SK-N-SH (cell line): ENCODE measurements at regions not wholly inside any gene's neighbourhood (a gene's known extent, or its start where the extent isn't known, plus 50 kb on each side); places are given as distances from the start of the nearest gene placed in this dataset.

Source experiments
- CTCF ChIA-PET: fragments of 300-600, 350-600 bp; formaldehyde crosslinking; extraction: SDS; loops from one replicate; lab custom pipeline; 2021; lab: Yijun Ruan, JAX
- POLR2A ChIA-PET: fragments of 350-600 bp; sonication (Branson Sonifier 250); formaldehyde crosslinking; extraction: SDS; loops from one replicate; lab custom pipeline; 2020; ENCODE audit warnings: antibody characterized with exemption, inconsistent platforms; lab: Yijun Ruan, JAX
- DNase-seq: peaks from one replicate; pipeline ENCODE4 v3.0.0; 2012
- H2AFZ ChIP-seq: fragments of 200-600 bp; sonication (generic); 2 replicates; pipeline ENCODE4 v1.8.1; 2016; ENCODE audit warnings: antibody characterized with exemption, mild to moderate bottlenecking, low read depth
- H3F3A ChIP-seq: fragments of 200-600 bp; sonication (generic); replicated peaks from 2 replicates; pipeline ENCODE3; 2016; ENCODE audit warnings: antibody characterized with exemption, mild to moderate bottlenecking; ENCODE audit not compliant: insufficient read depth
- H3K27ac ChIP-seq, 2 experiments: fragments of 200-500 bp in 1 of 2; fragments of 200-600 bp in 1 of 2; sonication (Bioruptor generic) in 1 of 2; sonication (generic), shearing (Covaris generic) in 1 of 2; 2 replicates each; pipeline versions ENCODE4 v1.5.1 to v1.6.1; 2014 to 2016; ENCODE audit warnings: low read depth in 2 of 2, inconsistent platforms in 1 of 2, low read length in 1 of 2, mild to moderate bottlenecking in 1 of 2, mixed read lengths in 1 of 2
- H3K27me3 ChIP-seq: fragments of 200-600 bp; sonication (generic), shearing (Covaris generic); 2 replicates; pipeline ENCODE4 v1.6.1; 2016; ENCODE audit warnings: mixed run types; ENCODE audit not compliant: insufficient read depth
- H3K36me3 ChIP-seq, 2 experiments: fragments of 200-500 bp in 1 of 2; fragments of 200-600 bp in 1 of 2; sonication (Bioruptor generic) in 1 of 2; sonication (generic) in 1 of 2; replicated peaks in 1 of 2; 2 replicates each; pipeline versions ENCODE3 to v1.5.1; 2014 to 2016; ENCODE audit warnings: low read length in 1 of 2, mild to moderate bottlenecking in 1 of 2; ENCODE audit not compliant: insufficient read depth in 2 of 2, control insufficient read depth in 1 of 2
- H3K4me1 ChIP-seq, 2 experiments: fragments of 200-500 bp in 1 of 2; fragments of 200-600 bp in 1 of 2; sonication (Bioruptor generic) in 1 of 2; sonication (generic), shearing (Covaris generic) in 1 of 2; 2 replicates each; pipeline versions ENCODE4 v1.5.1 to v1.6.1; 2014 to 2016; ENCODE audit warnings: low read depth in 1 of 2, low read length in 1 of 2, mixed run types in 1 of 2; ENCODE audit not compliant: insufficient read depth in 2 of 2, control insufficient read depth in 1 of 2
- H3K4me2 ChIP-seq: fragments of 200-600 bp; sonication (generic), shearing (Covaris generic); 2 replicates; pipeline ENCODE4 v1.6.1; 2017; ENCODE audit warnings: mixed run types
- H3K4me3 ChIP-seq, 2 experiments: fragments of 200-500 bp in 1 of 2; fragments of 200-600 bp in 1 of 2; sonication (Bioruptor generic) in 1 of 2; sonication (generic), shearing (Covaris generic) in 1 of 2; 2 replicates each; pipeline versions ENCODE4 v1.5.1 to v1.8.1; 2014 to 2016; ENCODE audit warnings: low read depth in 2 of 2, inconsistent platforms in 1 of 2, low read length in 1 of 2, mild to moderate bottlenecking in 1 of 2, mixed read lengths in 1 of 2, moderate library complexity in 1 of 2
- H3K79me2 ChIP-seq: fragments of 200-600 bp; sonication (generic); 2 replicates; pipeline ENCODE4 v1.8.1; 2017; ENCODE audit warnings: mild to moderate bottlenecking; ENCODE audit not compliant: insufficient read depth
- H3K9ac ChIP-seq: fragments of 200-600 bp; sonication (generic); 2 replicates; pipeline ENCODE4 v1.6.1; 2017; ENCODE audit warnings: mixed run types
- H3K9me2 ChIP-seq: fragments of 200-600 bp; sonication (generic); 2 replicates; pipeline ENCODE4 v1.6.1; 2017; ENCODE audit warnings: mixed run types
- H3K9me3 ChIP-seq: fragments of 200-600 bp; sonication (generic); 2 replicates; pipeline ENCODE4 v1.6.1; 2017; ENCODE audit warnings: mixed run types, mild to moderate bottlenecking, moderate library complexity
- H4K20me1 ChIP-seq: fragments of 200-600 bp; sonication (generic); 2 replicates; pipeline ENCODE4 v1.6.1; 2017; ENCODE audit warnings: mild to moderate bottlenecking, mixed run types; ENCODE audit not compliant: insufficient read depth
- CTCF ChIP-seq: fragments of 200-600 bp; sonication (generic); IDR thresholded peaks from 2 replicates; pipeline ENCODE4 v1.6.1; 2017; ENCODE audit warnings: antibody characterized with exemption, mild to moderate bottlenecking, moderate library complexity
- EP300 ChIP-seq, 2 experiments: IDR thresholded peaks; 2 replicates each; pipeline versions ENCODE4 v1.4.0 to v1.6.1; 2012; ENCODE audit warnings: borderline replicate concordance in 1 of 2, low read depth in 1 of 2, low read length in 1 of 2
- EZH2phosphoT487 ChIP-seq: fragments of 200-600 bp; sonication (generic); IDR thresholded peaks from 2 replicates; pipeline ENCODE4 v1.6.1; 2017; ENCODE audit warnings: low read depth, mixed run types, mild to moderate bottlenecking, antibody characterized with exemption, moderate library complexity, borderline replicate concordance
- FOXJ3 ChIP-seq: sonication (generic); formaldehyde crosslinking; IDR thresholded peaks from 2 replicates; pipeline ENCODE4 v1.5.1; 2020; ENCODE audit warnings: mild to moderate bottlenecking, missing genetic modification reagents
- FOXM1 ChIP-seq: IDR thresholded peaks from 2 replicates; pipeline ENCODE4 v1.4.0; 2012; ENCODE audit warnings: low read depth, mild to moderate bottlenecking
- GABPA ChIP-seq: IDR thresholded peaks from 2 replicates; pipeline ENCODE4 v1.4.0; 2012; ENCODE audit warnings: low read depth, mild to moderate bottlenecking
- MXI1 ChIP-seq: IDR thresholded peaks from 2 replicates; pipeline ENCODE4 v1.6.1; 2012; ENCODE audit warnings: mild to moderate bottlenecking, low read depth, low read length, improper control_type of control experiment
- NFIC ChIP-seq: IDR thresholded peaks from 2 replicates; pipeline ENCODE4 v1.4.0; 2012; ENCODE audit warnings: borderline replicate concordance
- PBX3 ChIP-seq: IDR thresholded peaks from 2 replicates; pipeline ENCODE4; 2012
- RAD21 ChIP-seq: IDR thresholded peaks from 2 replicates; pipeline ENCODE4 v1.6.1; 2012; ENCODE audit warnings: mild to moderate bottlenecking, low read length
- RCOR1 ChIP-seq: fragments of 150-350 bp; IDR thresholded peaks from 2 replicates; pipeline ENCODE4 v1.6.1; 2017; ENCODE audit warnings: antibody characterized with exemption, low read length
- RFX5 ChIP-seq: IDR thresholded peaks from 2 replicates; pipeline ENCODE4 v1.6.1; 2012; ENCODE audit warnings: mild to moderate bottlenecking, improper control_type of control experiment, low read length
- RXRA ChIP-seq: IDR thresholded peaks from 2 replicates; pipeline ENCODE4 v1.4.0; 2012; ENCODE audit warnings: low read depth, mild to moderate bottlenecking, borderline replicate concordance
- SIN3A ChIP-seq: IDR thresholded peaks from 2 replicates; pipeline ENCODE4 v1.6.1; 2012; ENCODE audit warnings: low read depth, mild to moderate bottlenecking, low read length, moderate library complexity, borderline replicate concordance
- SMC3 ChIP-seq: IDR thresholded peaks from 2 replicates; pipeline ENCODE4 v1.6.1; 2012; ENCODE audit warnings: low read depth, low read length, improper control_type of control experiment
- TAF1 ChIP-seq: IDR thresholded peaks from 2 replicates; pipeline ENCODE4 v1.6.1; 2012; ENCODE audit warnings: low read depth, mild to moderate bottlenecking, low read length, moderate library complexity, borderline replicate concordance
- TEAD4 ChIP-seq: IDR thresholded peaks from 2 replicates; pipeline ENCODE4 v1.4.0; 2012; ENCODE audit warnings: mild to moderate bottlenecking, borderline replicate concordance; ENCODE audit not compliant: insufficient read depth
- USF2 ChIP-seq: fragments of 150-350 bp; IDR thresholded peaks from 2 replicates; pipeline ENCODE4 v1.6.1; 2017; ENCODE audit warnings: antibody characterized with exemption, low read length, low read depth, borderline replicate concordance
- WGBS: methylation state at CpG from one replicate; pipeline ENCODE4 v1.1.6; 2017; ENCODE audit warnings: low lambda C conversion rate; 5-methylcytosine and 5-hydroxymethylcytosine counted together
- TF ChIP-seq, protein P1 (sequence below): IDR thresholded peaks from 2 replicates; pipeline ENCODE4 v1.4.0; 2012; ENCODE audit warnings: low read depth, borderline replicate concordance
- TF ChIP-seq, protein P2 (sequence below): fragments of 150-350 bp; IDR thresholded peaks from 2 replicates; pipeline ENCODE4 v1.6.1; 2016; ENCODE audit warnings: mild to moderate bottlenecking, low read depth, low read length

- POLR2A ChIA-PET: no interaction called here
- peaks cover 0 to 3% of the 10 kb centered on the region in 2 experiments; a peak in 1 of 4 replicates for H3K4me1 ChIP-seq
These were observed 237.2 kb downstream of the LMO4 start for GRCh38 chr1:87565861-87566260.

More at GRCh38 chr1:87565861-87566260, 237.2 kb downstream of the LMO4 start:
- no peaks in the 10 kb centered on the region for H3K27me3 ChIP-seq
- no peak overlapping the region for H2AFZ ChIP-seq
- 50% methylated on average over 5 of the region's 5 CpGs for WGBS
- H3K4me3 ChIP-seq: no peak overlapping the region
- no peak overlapping the region for H3K9ac ChIP-seq
- CTCF ChIA-PET: no interaction called here
- no peaks in the 10 kb centered on the region for H3K9me2 ChIP-seq
- no peaks in the 10 kb centered on the region for H4K20me1 ChIP-seq
- no peak overlapping the region for H3K4me2 ChIP-seq
- no peaks in the 10 kb centered on the region for H3F3A ChIP-seq
- no peak overlapping the region for H3K27ac ChIP-seq
- H3K79me2 ChIP-seq: no peaks in the 10 kb centered on the region
- no peak for TF ChIP-seq RFX5
- TF ChIP-seq PBX3: no peak
- no peak for TF ChIP-seq RCOR1
- no peak for TF ChIP-seq GABPA
- TF ChIP-seq, protein P1, sequence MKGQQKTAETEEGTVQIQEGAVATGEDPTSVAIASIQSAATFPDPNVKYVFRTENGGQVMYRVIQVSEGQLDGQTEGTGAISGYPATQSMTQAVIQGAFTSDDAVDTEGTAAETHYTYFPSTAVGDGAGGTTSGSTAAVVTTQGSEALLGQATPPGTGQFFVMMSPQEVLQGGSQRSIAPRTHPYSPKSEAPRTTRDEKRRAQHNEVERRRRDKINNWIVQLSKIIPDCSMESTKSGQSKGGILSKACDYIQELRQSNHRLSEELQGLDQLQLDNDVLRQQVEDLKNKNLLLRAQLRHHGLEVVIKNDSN: no peak
- no peak for TF ChIP-seq EP300 (IDR thresholded peaks at IDR 0.05; ENCODE audit: borderline replicate concordance in 1 of 2, low read depth in 1 of 2, low read length in 1 of 2)
- no peak for TF ChIP-seq SMC3
- TF ChIP-seq TEAD4: no peak
- no peak for TF ChIP-seq TAF1
- TF ChIP-seq USF2: no peak
- no peak for TF ChIP-seq RAD21
- no peak for TF ChIP-seq NFIC
- no peak for TF ChIP-seq CTCF
- TF ChIP-seq, protein P2, sequence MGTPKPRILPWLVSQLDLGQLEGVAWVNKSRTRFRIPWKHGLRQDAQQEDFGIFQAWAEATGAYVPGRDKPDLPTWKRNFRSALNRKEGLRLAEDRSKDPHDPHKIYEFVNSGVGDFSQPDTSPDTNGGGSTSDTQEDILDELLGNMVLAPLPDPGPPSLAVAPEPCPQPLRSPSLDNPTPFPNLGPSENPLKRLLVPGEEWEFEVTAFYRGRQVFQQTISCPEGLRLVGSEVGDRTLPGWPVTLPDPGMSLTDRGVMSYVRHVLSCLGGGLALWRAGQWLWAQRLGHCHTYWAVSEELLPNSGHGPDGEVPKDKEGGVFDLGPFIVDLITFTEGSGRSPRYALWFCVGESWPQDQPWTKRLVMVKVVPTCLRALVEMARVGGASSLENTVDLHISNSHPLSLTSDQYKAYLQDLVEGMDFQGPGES: no peak
- TF ChIP-seq EZH2phosphoT487: no peak
- no peak for TF ChIP-seq SIN3A
- no peak for TF ChIP-seq RXRA
- TF ChIP-seq FOXM1: no peak
- TF ChIP-seq FOXJ3: no peak
- no peak for TF ChIP-seq MXI1
- H3K9me3 ChIP-seq: no peaks in the 10 kb centered on the region
- no peak for DNase-seq
- H3K36me3 ChIP-seq: no peaks in the 10 kb centered on the region
